HCT116 (cell line): ENCODE measurements at regions not wholly inside any gene's neighbourhood (a gene's known extent, or its start where the extent isn't known, plus 50 kb on each side); places are given as distances from the start of the nearest gene placed in this dataset.

Source experiments
- ELF1 ChIP-seq: IDR thresholded peaks from 2 replicates; pipeline ENCODE4 v1.6.1; 2012; ENCODE audit warnings: low read depth, borderline replicate concordance
- EZH2 ChIP-seq: fragments of 200-600 bp; sonication (generic); IDR thresholded peaks from 2 replicates; pipeline ENCODE4 v1.6.1; 2017; ENCODE audit warnings: antibody characterized with exemption, mixed run types
- TF ChIP-seq, protein P1 (sequence below), 3 experiments: fragments of 200-600 bp in 1 of 3; sonication (generic) in 1 of 3; IDR thresholded peaks in 2 of 3; conservative IDR thresholded peaks in 1 of 3; 2 replicates each; pipeline ENCODE4 v1.5.1; 2012 to 2017; ENCODE audit warnings: low read depth in 2 of 3, low read length in 2 of 3, antibody characterized with exemption in 1 of 3, borderline replicate concordance in 1 of 3, control low read depth in 1 of 3, mild to moderate bottlenecking in 1 of 3, mixed read lengths in 1 of 3, mixed run types in 1 of 3, moderate library complexity in 1 of 3; ENCODE audit not compliant: insufficient read depth in 1 of 3

- TF ChIP-seq, protein P1, sequence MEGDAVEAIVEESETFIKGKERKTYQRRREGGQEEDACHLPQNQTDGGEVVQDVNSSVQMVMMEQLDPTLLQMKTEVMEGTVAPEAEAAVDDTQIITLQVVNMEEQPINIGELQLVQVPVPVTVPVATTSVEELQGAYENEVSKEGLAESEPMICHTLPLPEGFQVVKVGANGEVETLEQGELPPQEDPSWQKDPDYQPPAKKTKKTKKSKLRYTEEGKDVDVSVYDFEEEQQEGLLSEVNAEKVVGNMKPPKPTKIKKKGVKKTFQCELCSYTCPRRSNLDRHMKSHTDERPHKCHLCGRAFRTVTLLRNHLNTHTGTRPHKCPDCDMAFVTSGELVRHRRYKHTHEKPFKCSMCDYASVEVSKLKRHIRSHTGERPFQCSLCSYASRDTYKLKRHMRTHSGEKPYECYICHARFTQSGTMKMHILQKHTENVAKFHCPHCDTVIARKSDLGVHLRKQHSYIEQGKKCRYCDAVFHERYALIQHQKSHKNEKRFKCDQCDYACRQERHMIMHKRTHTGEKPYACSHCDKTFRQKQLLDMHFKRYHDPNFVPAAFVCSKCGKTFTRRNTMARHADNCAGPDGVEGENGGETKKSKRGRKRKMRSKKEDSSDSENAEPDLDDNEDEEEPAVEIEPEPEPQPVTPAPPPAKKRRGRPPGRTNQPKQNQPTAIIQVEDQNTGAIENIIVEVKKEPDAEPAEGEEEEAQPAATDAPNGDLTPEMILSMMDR (IDR thresholded peaks at IDR 0.05 in 2 of 3, conservative IDR thresholded peaks at IDR 0.05 in 1 of 3; ENCODE audit: borderline replicate concordance in 1 of 3, insufficient read depth in 1 of 3, low read depth in 2 of 3, low read length in 2 of 3) = no peak
- TF ChIP-seq ELF1 (no peak), EZH2 (no peak)
These were observed 89.8 kb upstream of the TNIP3 start for GRCh38 chr4:121253961-121254360.
